D721Med (cell line): ENCODE measurements at regions not wholly inside any gene's neighbourhood (a gene's known extent, or its start where the extent isn't known, plus 50 kb on each side); places are given as distances from the start of the nearest gene placed in this dataset.
"Not testable (repeated sequence)": the region's sequence is repeated elsewhere in the genome, so short reads cannot be mapped to it uniquely, and the experiment has no call there.

ENCODE experiments used
- DNase-seq: peaks from one replicate; pipeline ENCODE4 v3.0.0; 2011; ENCODE audit warnings: low spot score; ENCODE audit not compliant: insufficient read length
- FAIRE-seq: peaks from 2 replicates; lab custom pipeline; 2011; peaks lifted over from hg19 to GRCh38; lab: Jason Lieb, UNC
- CTCF ChIP-seq: IDR thresholded peaks from 2 replicates; pipeline ENCODE4 v1.5.1; 2012; ENCODE audit warnings: mild to moderate bottlenecking, control low read depth; ENCODE audit not compliant: insufficient read depth; ENCODE audit errors: missing control alignments

- not testable (repeated sequence) for FAIRE-seq, DNase-seq
- peak; percentile 33 for TF ChIP-seq CTCF
Observed at GRCh38 chr16:29114989-29115801, 130.3 kb downstream of the LAT start.

- no peak for FAIRE-seq
- no peak for DNase-seq
- no peak for TF ChIP-seq CTCF
Observed at GRCh38 chr16:29114574-29114973, 129.7 kb downstream of the LAT start.

- not testable (repeated sequence) for DNase-seq, FAIRE-seq
Observed at GRCh38 chr16:29113446-29113845, 128.6 kb downstream of the LAT start.

- FAIRE-seq (no peak), DNase-seq (no peak)
- no peak for TF ChIP-seq CTCF
Observed at GRCh38 chr16:29112755-29113347, 128.0 kb downstream of the LAT start.

- FAIRE-seq, DNase-seq: not testable (repeated sequence)
Observed at GRCh38 chr16:29111901-29112680, 127.2 kb downstream of the LAT start.

- no peak for FAIRE-seq
- no peak for TF ChIP-seq CTCF
- no peak for DNase-seq
Observed at GRCh38 chr16:29111421-29111820, 126.6 kb downstream of the LAT start.

- not testable (repeated sequence) for FAIRE-seq, DNase-seq
Observed at GRCh38 chr16:29108625-29109169, 123.8 kb downstream of the LAT start.

GRCh38 chr16:29107299-29107698 is 122.4 kb downstream of the LAT start:
- FAIRE-seq (no peak), DNase-seq (no peak)
- TF ChIP-seq CTCF: no peak

- not testable (repeated sequence) for DNase-seq, FAIRE-seq
Observed at GRCh38 chr16:29106259-29106908, 121.5 kb downstream of the LAT start.

GRCh38 chr16:29104600-29104999 is 119.7 kb downstream of the LAT start:
- FAIRE-seq, DNase-seq: not testable (repeated sequence)

- DNase-seq, FAIRE-seq: not testable (repeated sequence)
Observed at GRCh38 chr16:29097965-29098364, 113.1 kb downstream of the LAT start.
